GM23248 (cell line): ENCODE measurements at regions not wholly inside any gene's neighbourhood (a gene's known extent, or its start where the extent isn't known, plus 50 kb on each side); places are given as distances from the start of the nearest gene placed in this dataset.
A peak's percentile ranks its signal among the peaks of the same experiment; 100 is the strongest.

Source experiments
- DNase-seq: peaks from one replicate; pipeline ENCODE4 v3.0.0-alpha.2; 2015
- H2AFZ ChIP-seq: fragments of 200-600 bp; sonication (generic); 2 replicates; pipeline ENCODE4 v1.6.1; 2016; ENCODE audit warnings: antibody characterized with exemption
- H3F3A ChIP-seq: fragments of 200-600 bp; sonication (generic); 2 replicates; pipeline ENCODE4 v1.6.1; 2016; ENCODE audit warnings: mild to moderate bottlenecking, antibody characterized with exemption, mixed run types; ENCODE audit not compliant: insufficient read depth
- H3K27ac ChIP-seq: fragments of 200-600 bp; sonication (generic); 2 replicates; pipeline ENCODE4 v1.5.1; 2016; ENCODE audit warnings: mild to moderate bottlenecking
- H3K27me3 ChIP-seq: fragments of 200-600 bp; sonication (generic); replicated peaks from 2 replicates; pipeline ENCODE4 v1.6.1; 2016; ENCODE audit warnings: mild to moderate bottlenecking; ENCODE audit not compliant: insufficient read depth
- H3K36me3 ChIP-seq: fragments of 200-600 bp; sonication (generic); 2 replicates; pipeline ENCODE4 v1.6.1; 2016; ENCODE audit warnings: low read depth, mild to moderate bottlenecking
- H3K4me1 ChIP-seq: fragments of 200-600 bp; sonication (generic); 2 replicates; pipeline ENCODE4 v1.6.1; 2016; ENCODE audit warnings: mild to moderate bottlenecking; ENCODE audit not compliant: insufficient read depth
- H3K4me2 ChIP-seq: fragments of 200-600 bp; sonication (generic); one replicate; pipeline ENCODE4 v1.6.1; 2016; ENCODE audit warnings: mild to moderate bottlenecking; ENCODE audit not compliant: unreplicated experiment
- H3K4me3 ChIP-seq: fragments of 200-600 bp; sonication (generic); 2 replicates; pipeline ENCODE4 v1.5.1; 2016; ENCODE audit warnings: mild to moderate bottlenecking
- H3K79me2 ChIP-seq: fragments of 200-600 bp; sonication (generic); 2 replicates; pipeline ENCODE4 v1.6.1; 2016; ENCODE audit warnings: mild to moderate bottlenecking; ENCODE audit not compliant: insufficient read depth
- H3K9ac ChIP-seq: fragments of 200-600 bp; sonication (generic); 2 replicates; pipeline ENCODE4 v1.6.1; 2016; ENCODE audit warnings: mild to moderate bottlenecking
- H3K9me2 ChIP-seq: fragments of 200-600 bp; sonication (generic); 2 replicates; pipeline ENCODE4 v1.6.1; 2016; ENCODE audit warnings: mixed run types, mild to moderate bottlenecking, moderate library complexity; ENCODE audit not compliant: insufficient read depth
- H3K9me3 ChIP-seq: fragments of 200-600 bp; sonication (generic); one replicate; pipeline ENCODE4 v1.6.1; 2017; ENCODE audit warnings: low read depth
- H4K20me1 ChIP-seq: fragments of 200-600 bp; sonication (generic); 2 replicates; pipeline ENCODE4 v1.6.0; 2016; ENCODE audit not compliant: insufficient read depth
- EZH2 ChIP-seq: fragments of 200-600 bp; sonication (generic); IDR thresholded peaks from 2 replicates; pipeline ENCODE4 v1.6.1; 2018; ENCODE audit warnings: antibody characterized with exemption, mild to moderate bottlenecking; ENCODE audit not compliant: insufficient read depth, poor library complexity, severe bottlenecking
- EZH2phosphoT487 ChIP-seq: fragments of 200-600 bp; sonication (generic); IDR thresholded peaks from 2 replicates; pipeline ENCODE4 v1.6.1; 2018; ENCODE audit warnings: antibody characterized with exemption, moderate library complexity, mild to moderate bottlenecking, low read depth; ENCODE audit not compliant: insufficient read depth
- WGBS, 2 experiments: methylation state at CpG; one replicate each; pipeline ENCODE4 v1.1.6; 2015 to 2017; ENCODE audit warnings: low lambda C conversion rate in 2 of 2, low coverage in 1 of 2; ENCODE audit errors: missing lambda C conversion rate in 2 of 2; 5-methylcytosine and 5-hydroxymethylcytosine counted together
- in situ Hi-C: fragments of 300-500 bp; cut with MboI; formaldehyde crosslinking; loops from 2 replicates; pipeline ENCODE4 v1.15.0; 2020

DNA sequence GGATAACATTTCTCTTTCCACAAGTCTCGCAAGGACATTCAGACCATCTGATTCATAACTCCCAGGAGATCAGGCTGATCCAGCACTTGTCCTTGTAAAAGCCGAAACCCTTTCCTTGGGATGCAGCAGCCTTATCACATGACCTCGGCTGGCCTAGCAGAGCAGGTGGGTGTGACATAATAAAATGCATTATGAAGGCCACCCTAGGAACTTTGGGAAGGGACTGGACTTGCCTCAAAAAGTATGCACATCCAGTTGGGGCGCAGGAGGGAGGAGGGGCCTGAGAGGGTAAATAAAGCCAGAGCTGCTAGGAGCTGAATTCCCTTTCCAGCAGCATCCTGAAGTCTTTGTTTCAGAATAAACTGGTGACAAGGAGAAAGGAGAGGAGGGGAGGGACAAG is 260.8 kb downstream of the SNX13 start:
- Histone ChIP-seq H3K79me2 (no peaks in the 10 kb centered on the region), H3K27ac (peak overlapping the region; percentile 82), H3K36me3 (no peaks in the 10 kb centered on the region), H2AFZ (no peak overlapping the region), H3K27me3 (no peaks in the 10 kb centered on the region), H3K9ac (peak overlapping the region; percentile 44), H4K20me1 (no peaks in the 10 kb centered on the region), H3K9me3 (no peaks in the 10 kb centered on the region), H3K4me2 (peak overlapping the region; percentile 58), H3F3A (peaks cover 73% of the 10 kb centered on the region), H3K4me1 (peaks cover 78% of the 10 kb centered on the region), H3K9me2 (no peaks in the 10 kb centered on the region), H3K4me3 (peak overlapping the region; percentile 8)
- in situ Hi-C loops, result loop anchor here (25.0 kb wide), 1 partner anchor 883 kb away; no protein-coding TSS in a partner anchor
- DNase-seq, result peak; percentile 81
- 8 to 9% methylated on average over 4 of the region's 4 CpGs for WGBS, 2 experiments
- TF ChIP-seq EZH2, result no peak
- TF ChIP-seq EZH2phosphoT487, result no peak

DNA sequence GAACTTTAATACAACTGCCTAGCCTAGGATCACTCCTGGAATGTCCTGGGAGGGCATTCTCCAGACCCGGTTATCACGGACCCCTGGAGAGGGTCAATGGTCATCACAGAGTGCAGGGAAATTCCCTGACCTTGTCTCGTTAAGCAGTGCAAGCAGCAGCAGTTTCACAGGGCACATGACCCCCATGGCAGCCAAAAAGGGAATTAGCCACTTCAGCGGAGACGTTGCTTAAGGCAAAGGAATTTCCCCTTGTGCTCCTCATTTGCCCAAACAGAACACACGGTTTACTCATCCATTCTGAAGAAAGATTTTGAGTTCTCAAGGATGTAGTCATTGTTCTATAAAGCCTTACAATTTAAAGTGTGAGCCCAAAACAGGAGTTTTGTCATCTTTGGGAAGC is 260.3 kb downstream of the SNX13 start:
- H3K4me1 ChIP-seq, result peaks cover 78% of the 10 kb centered on the region
- H3K4me2 ChIP-seq, result peak overlapping the region; percentile 77
- peak overlapping the region; percentile 82 for H3K27ac ChIP-seq
- no peaks in the 10 kb centered on the region for H3K36me3 ChIP-seq
- WGBS, 2 experiments, result 0 to 2% methylated on average over 6 of the region's 6 CpGs
- H3K27me3 ChIP-seq, result no peaks in the 10 kb centered on the region
- DNase-seq, result peak; percentile 96
- H3K79me2 ChIP-seq, result no peaks in the 10 kb centered on the region
- no peaks in the 10 kb centered on the region for H4K20me1 ChIP-seq
- H3K9me3 ChIP-seq, result no peaks in the 10 kb centered on the region
- in situ Hi-C loops, result loop anchor here (25.0 kb wide), 1 partner anchor 882 kb away; no protein-coding TSS in a partner anchor
- H3K9ac ChIP-seq, result peak overlapping the region; percentile 61
- peak overlapping the region; percentile 54 for H3K4me3 ChIP-seq
- H3K9me2 ChIP-seq, result no peaks in the 10 kb centered on the region
- H3F3A ChIP-seq, result peaks cover 73% of the 10 kb centered on the region
- TF ChIP-seq EZH2, result no peak
- TF ChIP-seq EZH2phosphoT487, result no peak
- H2AFZ ChIP-seq, result no peak overlapping the region

DNA sequence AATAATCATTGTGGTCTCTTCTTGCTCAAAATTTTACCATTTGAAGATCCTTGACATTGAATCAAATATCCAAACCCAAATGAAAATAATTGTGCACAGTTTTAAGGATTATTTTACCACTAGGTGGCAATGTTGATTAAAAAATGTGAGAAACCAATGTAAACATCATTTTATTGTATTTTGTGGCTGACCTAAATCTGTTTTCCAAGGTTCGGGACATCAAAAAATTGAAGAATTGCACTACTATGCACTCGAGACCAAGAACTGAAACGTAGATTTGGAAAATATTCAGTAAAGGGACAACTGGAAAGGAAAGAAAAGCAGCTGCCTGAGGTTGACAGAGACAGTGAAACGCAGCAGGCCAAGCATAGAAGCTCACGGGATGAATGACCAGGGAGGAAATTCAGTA is 259.3 kb downstream of the SNX13 start:
- Histone ChIP-seq H3K9me3 (no peaks in the 10 kb centered on the region), H3K4me3 (peak overlapping the region; percentile 54), H3K79me2 (no peaks in the 10 kb centered on the region), H3F3A (peaks cover 71% of the 10 kb centered on the region), H3K4me1 (peaks cover 78% of the 10 kb centered on the region), H4K20me1 (no peaks in the 10 kb centered on the region), H3K9ac (peak overlapping the region; percentile 61), H3K9me2 (no peaks in the 10 kb centered on the region), H3K27me3 (no peaks in the 10 kb centered on the region), H3K4me2 (peak overlapping the region; percentile 77), H2AFZ (peak overlapping the region; percentile 62), H3K27ac (peak overlapping the region; percentile 82), H3K36me3 (no peaks in the 10 kb centered on the region)
- in situ Hi-C loops, result loop anchor here (25.0 kb wide), 1 partner anchor 881 kb away; no protein-coding TSS in a partner anchor
- no peak for TF ChIP-seq EZH2phosphoT487
- no peak for TF ChIP-seq EZH2
- DNase-seq, result peak; percentile 65
- 11 to 12% methylated on average over 5 of the region's 5 CpGs for WGBS, 2 experiments

- Histone ChIP-seq H2AFZ (0 out of 2 replicates have a peak overlapping the region, but pooled peaks have one; percentile 4), H3K27ac (peak overlapping the region; percentile 82), H3K27me3 (no peaks in the 10 kb centered on the region), H3K4me3 (no peak overlapping the region), H3K79me2 (no peaks in the 10 kb centered on the region), H3F3A (peaks cover 61% of the 10 kb centered on the region), H3K4me2 (peak overlapping the region; percentile 77), H3K36me3 (no peaks in the 10 kb centered on the region), H3K4me1 (peaks cover 71% of the 10 kb centered on the region), H4K20me1 (no peaks in the 10 kb centered on the region), H3K9me2 (no peaks in the 10 kb centered on the region), H3K9me3 (no peaks in the 10 kb centered on the region), H3K9ac (peak overlapping the region; percentile 25)
- in situ Hi-C loops, result loop anchor here (25.0 kb wide), 1 partner anchor 880 kb away; no protein-coding TSS in a partner anchor
- TF ChIP-seq EZH2phosphoT487, result no peak
- no peak for TF ChIP-seq EZH2
- 0% methylated on average over 4 of the region's 4 CpGs for WGBS, 2 experiments
- peak; percentile 84 for DNase-seq
Observed at GRCh38 chr7:17681965-17682364, 258.3 kb downstream of the SNX13 start.
